Neural progenitor cell (in vitro differentiated cells): ENCODE measurements at regions not wholly inside any gene's neighbourhood (a gene's known extent, or its start where the extent isn't known, plus 50 kb on each side); places are given as distances from the start of the nearest gene placed in this dataset.

ENCODE experiments used
- DNase-seq: peaks from one replicate; pipeline ENCODE4 v3.0.0-alpha.2; 2016; ENCODE audit warnings: low spot score
- H2AFZ ChIP-seq: fragments of 200-600 bp; sonication (generic); replicated peaks from 2 replicates; pipeline ENCODE4 v1.6.1; 2016; ENCODE audit warnings: antibody characterized with exemption
- H3F3A ChIP-seq: fragments of 200-600 bp; sonication (generic); 2 replicates; pipeline ENCODE4 v1.6.1; 2016; ENCODE audit warnings: antibody characterized with exemption, low read depth
- H3K27ac ChIP-seq: fragments of 200-600 bp; sonication (generic); 2 replicates; pipeline ENCODE4 v1.5.1; 2016; ENCODE audit warnings: mild to moderate bottlenecking
- H3K27me3 ChIP-seq: fragments of 200-600 bp; sonication (generic); 2 replicates; pipeline ENCODE4 v1.6.1; 2016; ENCODE audit warnings: mild to moderate bottlenecking, moderate library complexity
- H3K36me3 ChIP-seq: fragments of 200-600 bp; sonication (generic); 2 replicates; pipeline ENCODE4 v1.5.1; 2016
- H3K4me1 ChIP-seq: fragments of 200-600 bp; sonication (generic); 2 replicates; pipeline ENCODE4 v1.6.1; 2016; ENCODE audit warnings: mixed run types
- H3K4me2 ChIP-seq: fragments of 200-600 bp; sonication (generic); 2 replicates; pipeline ENCODE4 v1.6.1; 2016
- H3K4me3 ChIP-seq: fragments of 200-600 bp; sonication (generic); 2 replicates; pipeline ENCODE4 v1.5.1; 2016
- H3K79me2 ChIP-seq: fragments of 200-600 bp; sonication (generic); 2 replicates; pipeline ENCODE4 v1.6.1; 2016; ENCODE audit warnings: low read depth
- H3K9ac ChIP-seq: fragments of 200-600 bp; sonication (generic); 2 replicates; pipeline ENCODE4 v1.6.1; 2016
- H3K9me3 ChIP-seq: fragments of 200-600 bp; sonication (generic); 2 replicates; pipeline ENCODE4 v1.5.1; 2016; ENCODE audit warnings: low read depth
- H4K20me1 ChIP-seq: fragments of 200-600 bp; sonication (generic); 2 replicates; pipeline ENCODE4 v1.6.1; 2016; ENCODE audit warnings: low read depth
- H3K27ac Mint-ChIP-seq: 3 replicates; pipeline ENCODE4 v1.8.0; 2021; ENCODE audit warnings: mixed read lengths
- H3K27me3 Mint-ChIP-seq: 2 replicates; pipeline ENCODE4 v1.8.0; 2022; ENCODE audit warnings: low read depth, mild to moderate bottlenecking, inconsistent platforms, moderate library complexity, mixed read lengths; ENCODE audit not compliant: insufficient read depth
- H3K36me3 Mint-ChIP-seq: 3 replicates; pipeline ENCODE4 v1.8.0; 2021; ENCODE audit warnings: mixed read lengths
- H3K4me1 Mint-ChIP-seq: 3 replicates; pipeline ENCODE4 v1.8.0; 2021; ENCODE audit warnings: mixed read lengths
- H3K4me3 Mint-ChIP-seq: 3 replicates; pipeline ENCODE4 v1.8.0; 2021; ENCODE audit warnings: mild to moderate bottlenecking, moderate library complexity, mixed read lengths
- H3K9me3 Mint-ChIP-seq: 3 replicates; pipeline ENCODE4 v1.8.0; 2020; ENCODE audit warnings: mixed read lengths
- CTCF ChIP-seq: fragments of 200-600 bp; sonication (generic); IDR thresholded peaks from 2 replicates; pipeline ENCODE4 v1.5.1; 2017; ENCODE audit warnings: antibody characterized with exemption, mild to moderate bottlenecking
- EZH2 ChIP-seq: fragments of 200-600 bp; sonication (generic); IDR thresholded peaks from 2 replicates; pipeline ENCODE4 v1.6.1; 2017; ENCODE audit warnings: antibody characterized with exemption, mild to moderate bottlenecking, moderate library complexity
- EZH2phosphoT487 ChIP-seq: fragments of 200-600 bp; sonication (generic); IDR thresholded peaks from 2 replicates; pipeline ENCODE4 v1.6.1; 2017; ENCODE audit warnings: antibody characterized with exemption

DNA sequence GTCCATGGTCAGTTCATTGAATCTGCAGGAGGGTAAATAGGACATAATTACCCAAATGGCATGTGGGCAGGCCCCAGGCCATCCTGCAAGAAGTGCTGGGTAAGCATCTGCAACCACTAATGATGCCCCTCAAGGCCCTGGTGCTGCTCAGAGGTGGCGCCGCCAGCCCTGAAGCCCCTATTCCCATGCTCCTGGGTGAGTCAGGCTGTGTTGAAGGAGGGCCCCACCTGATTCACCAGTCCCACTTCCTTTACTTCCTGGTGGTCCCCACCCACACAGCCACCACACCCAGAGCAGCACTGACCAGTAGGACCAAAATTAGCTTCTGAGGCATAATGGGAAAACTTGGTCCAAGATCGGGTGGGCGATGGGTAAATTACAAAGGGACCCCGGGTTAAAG is 120.4 kb upstream of the SPRY4 start:
- Histone ChIP-seq H3K4me3 (no peak overlapping the region), H3K9me3 (no peaks in the 10 kb centered on the region), H3K27me3 (no peaks in the 10 kb centered on the region), H3K27ac (no peak overlapping the region), H3K79me2 (no peaks in the 10 kb centered on the region), H3K9ac (no peak overlapping the region), H4K20me1 (no peaks in the 10 kb centered on the region), H3K4me1 (no peaks in the 10 kb centered on the region), H3K4me2 (no peak overlapping the region), H3F3A (no peaks in the 10 kb centered on the region), H3K36me3 (no peaks in the 10 kb centered on the region), H2AFZ (no peak overlapping the region)
- Mint-ChIP-seq H3K4me3 (no peak overlapping the region), H3K27me3 (peaks cover 2% of the 10 kb centered on the region), H3K27ac (peak overlapping the region; percentile 59), H3K36me3 (peaks cover 3% of the 10 kb centered on the region), H3K4me1 (peaks cover 21% of the 10 kb centered on the region), H3K9me3 (peaks cover 17% of the 10 kb centered on the region)
- DNase-seq = no peak
- TF ChIP-seq EZH2phosphoT487 (no peak), CTCF (no peak), EZH2 (no peak)

DNA sequence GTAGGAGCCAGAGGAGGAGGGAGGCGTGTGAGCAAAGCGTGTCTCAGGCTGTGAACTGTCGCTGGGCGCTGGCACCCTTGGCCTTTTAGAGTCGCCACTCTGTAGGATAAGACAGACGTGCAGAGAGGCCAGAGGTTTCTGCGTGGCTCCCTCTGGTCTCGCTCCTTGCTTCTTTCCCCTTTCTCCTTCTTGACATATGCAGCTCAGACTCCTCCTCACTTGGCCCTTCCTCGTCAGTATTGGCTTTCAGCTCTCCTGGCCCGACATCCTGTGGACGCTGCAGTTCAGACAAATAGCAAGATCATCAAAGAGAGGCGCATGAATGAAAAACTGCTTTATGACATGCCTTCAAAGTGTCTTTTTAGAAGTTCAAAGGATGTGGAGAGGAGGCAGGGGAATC is 116.8 kb upstream of the SPRY4 start:
- H3K4me3 Mint-ChIP-seq = no peak overlapping the region
- TF ChIP-seq EZH2 = no peak
- no peak overlapping the region for H2AFZ ChIP-seq

DNA sequence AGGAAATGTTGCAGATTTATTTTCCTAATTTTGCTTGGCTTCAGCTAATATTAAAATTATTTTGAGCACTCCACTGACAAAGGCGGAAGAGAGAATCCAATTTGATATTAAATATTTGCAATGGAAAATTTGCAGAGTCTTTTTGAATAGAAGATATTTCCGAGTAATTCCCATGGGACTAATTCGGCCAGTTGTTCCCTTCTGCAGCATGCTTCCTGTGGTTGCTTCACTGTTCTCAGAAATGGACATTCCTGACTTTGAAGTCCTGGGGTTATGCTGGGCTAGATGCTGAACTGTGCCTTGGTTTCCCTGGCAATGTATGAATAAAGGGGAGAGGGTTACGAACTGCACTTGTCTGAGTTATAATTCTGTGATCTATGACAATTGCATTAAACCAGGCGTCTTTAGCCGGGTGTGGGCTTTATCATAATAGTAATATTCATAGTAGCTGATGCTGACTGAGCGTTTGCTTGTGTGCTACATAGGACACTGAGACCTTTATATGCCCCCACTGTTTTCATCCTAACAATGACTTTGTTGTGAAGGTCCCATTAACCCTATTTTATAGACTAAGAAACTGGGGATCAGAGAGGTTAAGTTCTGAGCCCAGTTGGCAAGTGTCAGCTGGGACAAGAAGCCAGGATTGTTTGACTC is 114.5 kb upstream of the SPRY4 start:
- no peaks in the 10 kb centered on the region for H3K36me3 ChIP-seq
- H3K9ac ChIP-seq = no peak overlapping the region
- no peaks in the 10 kb centered on the region for H4K20me1 ChIP-seq
- Mint-ChIP-seq H3K9me3 (no peaks in the 10 kb centered on the region), H3K4me1 (peaks cover 64% of the 10 kb centered on the region), H3K4me3 (no peak overlapping the region), H3K27me3 (peaks cover 5% of the 10 kb centered on the region), H3K36me3 (no peaks in the 10 kb centered on the region), H3K27ac (peak overlapping the region; percentile 15)
- H3K4me2 ChIP-seq = no peak overlapping the region
- no peak overlapping the region for H2AFZ ChIP-seq
- no peaks in the 10 kb centered on the region for H3K79me2 ChIP-seq
- TF ChIP-seq EZH2 = no peak
- TF ChIP-seq CTCF = no peak
- no peak for TF ChIP-seq EZH2phosphoT487
- H3K9me3 ChIP-seq = no peaks in the 10 kb centered on the region
- no peak for DNase-seq
- H3K4me1 ChIP-seq = peaks cover 9% of the 10 kb centered on the region
- H3K27me3 ChIP-seq = no peaks in the 10 kb centered on the region
- no peaks in the 10 kb centered on the region for H3F3A ChIP-seq
- no peak overlapping the region for H3K27ac ChIP-seq
- no peak overlapping the region for H3K4me3 ChIP-seq

More for the DNA sequence above, 116.8 kb upstream of the SPRY4 start:
- Mint-ChIP-seq H3K36me3 (no peaks in the 10 kb centered on the region), H3K27me3 (peaks cover 5% of the 10 kb centered on the region), H3K9me3 (no peaks in the 10 kb centered on the region), H3K4me1 (peaks cover 53% of the 10 kb centered on the region), H3K27ac (peak overlapping the region; percentile 14)
- DNase-seq = no peak
- Histone ChIP-seq H3K36me3 (no peaks in the 10 kb centered on the region), H3K27me3 (no peaks in the 10 kb centered on the region), H3F3A (no peaks in the 10 kb centered on the region), H3K27ac (no peak overlapping the region), H3K4me2 (no peak overlapping the region), H3K4me1 (peaks cover 9% of the 10 kb centered on the region), H4K20me1 (no peaks in the 10 kb centered on the region), H3K9ac (no peak overlapping the region), H3K4me3 (no peak overlapping the region), H3K79me2 (no peaks in the 10 kb centered on the region), H3K9me3 (no peaks in the 10 kb centered on the region)

DNA sequence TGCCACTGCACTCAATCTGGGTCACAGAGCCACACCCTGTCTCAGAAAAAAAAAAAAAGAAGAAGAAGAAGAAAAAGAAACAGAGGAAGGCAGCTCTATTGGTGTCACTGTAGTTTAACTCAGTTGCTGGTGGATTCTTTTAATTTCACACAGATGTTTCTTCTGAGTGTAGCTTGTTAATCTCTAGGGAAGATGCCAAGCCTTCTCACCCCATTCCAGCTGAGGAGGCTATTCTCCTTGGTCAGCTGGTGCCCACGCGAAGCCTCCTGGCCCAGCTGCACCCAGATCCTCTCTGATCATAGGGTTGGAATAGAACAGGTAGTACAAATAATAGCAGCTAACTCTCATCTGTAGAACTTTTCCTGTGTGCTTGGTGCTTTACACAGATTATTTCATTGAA is 113.8 kb upstream of the SPRY4 start:
- Mint-ChIP-seq H3K27ac (peak overlapping the region; percentile 15), H3K9me3 (no peaks in the 10 kb centered on the region), H3K4me3 (no peak overlapping the region), H3K4me1 (peaks cover 71% of the 10 kb centered on the region), H3K27me3 (peaks cover 5% of the 10 kb centered on the region), H3K36me3 (no peaks in the 10 kb centered on the region)
- Histone ChIP-seq H3F3A (no peaks in the 10 kb centered on the region), H3K4me3 (no peak overlapping the region), H3K27ac (no peak overlapping the region), H3K36me3 (no peaks in the 10 kb centered on the region), H3K9ac (no peak overlapping the region), H3K4me2 (no peak overlapping the region), H4K20me1 (no peaks in the 10 kb centered on the region), H3K27me3 (no peaks in the 10 kb centered on the region), H2AFZ (no peak overlapping the region), H3K9me3 (no peaks in the 10 kb centered on the region), H3K79me2 (no peaks in the 10 kb centered on the region), H3K4me1 (peaks cover 14% of the 10 kb centered on the region)
- DNase-seq = no peak
- TF ChIP-seq EZH2phosphoT487 = no peak
- TF ChIP-seq CTCF = no peak
- no peak for TF ChIP-seq EZH2
